Adrenal gland (tissue), 9 donors: ENCODE measurements at regions not wholly inside any gene's neighbourhood (a gene's known extent, or its start where the extent isn't known, plus 50 kb on each side); places are given as distances from the start of the nearest gene placed in this dataset.

Experiments
- DNase-seq, 7 donors: peaks; one replicate each; pipeline ENCODE4 v3.0.0-alpha.2; 2019 to 2020
- H3K27ac ChIP-seq, 5 donors: fragments of 200-600 bp; sonication (generic) in 4 of 5; 1 replicate in 3 of 5; 2 replicates in 2 of 5; pipeline versions ENCODE4 v1.5.1 to v1.8.0; 2016 to 2020; ENCODE audit warnings: mild to moderate bottlenecking in 1 of 5
- H3K27me3 ChIP-seq: fragments of 200-600 bp; 2 replicates; pipeline ENCODE4 v1.8.0; 2021
- H3K36me3 ChIP-seq, 2 donors: fragments of 200-600 bp; replicated peaks in 1 of 2; 1 replicate in 1 of 2; 2 replicates in 1 of 2; pipeline versions ENCODE4 v1.5.1 to v1.8.0; 2018 to 2022
- H3K4me1 ChIP-seq, 2 donors: fragments of 200-600 bp; replicated peaks in 1 of 2; 1 replicate in 1 of 2; 2 replicates in 1 of 2; pipeline versions ENCODE4 v1.5.1 to v1.8.0; 2018 to 2021
- H3K4me3 ChIP-seq, 4 donors: fragments of 200-600 bp; sonication (generic) in 3 of 4; one replicate each; pipeline ENCODE4 v1.5.1; 2016 to 2018
- H3K9me3 ChIP-seq, 3 donors: fragments of 200-600 bp; sonication (generic) in 1 of 3; replicated peaks in 1 of 3; 1 replicate in 2 of 3; 2 replicates in 1 of 3; pipeline versions ENCODE4 v1.5.1 to v1.8.0; 2016 to 2021
- CTCF ChIP-seq, 6 experiments: fragments of 450-650 bp in 4 of 6; fragments of 200-600 bp in 2 of 6; sonication (generic) in 1 of 6; IDR thresholded peaks; 1 replicate in 5 of 6; 2 replicates in 1 of 6; pipeline versions ENCODE4 v1.5.1 to v1.8.0; 2016 to 2021; ENCODE audit warnings: antibody characterized with exemption in 6 of 6, mild to moderate bottlenecking in 2 of 6, moderate library complexity in 1 of 6
- POLR2A ChIP-seq, 2 donors: fragments of 450-650 bp; IDR thresholded peaks; one replicate each; pipeline ENCODE4 v1.6.1; 2017; ENCODE audit warnings: antibody characterized with exemption in 2 of 2, mild to moderate bottlenecking in 2 of 2, moderate library complexity in 1 of 2
- WGBS, 4 donors: extraction: QIAGEN DNeasy Blood & Tissue Kit in 2 of 4; methylation state at CpG; one replicate each; pipeline versions ENCODE4 v1.1.5 to v1.1.7; 2013 to 2017; 5-methylcytosine and 5-hydroxymethylcytosine counted together
- intact Hi-C, 2 donors: fragments of 100-400 bp; cut with DNase I; formaldehyde crosslinking; loops; one replicate each; pipeline versions ENCODE4 v1.14.1 to v1.15.0; 2022 to 2023
- donor health status: healthy with polysubstance abuse.
- donor health status: Bipolar disorder and iron deficiency.
- donor health status: DM: yes; HTN: yes; CAD: no.
- donor health status: DM: no; HTN: no; CAD: no.
- donor health status: DM: no; HTN: no; CAD: no.

- H3K27ac ChIP-seq: no peak overlapping the region
- H3K36me3 ChIP-seq: no peaks in the 10 kb centered on the region
- H3K4me1 ChIP-seq: no peaks in the 10 kb centered on the region
- no peaks in the 10 kb centered on the region for H3K27me3 ChIP-seq
- DNase-seq: no peak
- 66 to 69% (median 67%) methylated on average over 3 of the region's 3 CpGs for WGBS, 4 donors
- no peak overlapping the region for H3K4me3 ChIP-seq
- no peaks in the 10 kb centered on the region for H3K9me3 ChIP-seq
- TF ChIP-seq POLR2A (IDR thresholded peaks at IDR 0.05) (no peak), CTCF (IDR thresholded peaks at IDR 0.05) (no peak)
- intact Hi-C loops: no loop called here
Observed at GRCh38 chr18:71456206-71456605, 1087.9 kb downstream of the CBLN2 start.

DNA sequence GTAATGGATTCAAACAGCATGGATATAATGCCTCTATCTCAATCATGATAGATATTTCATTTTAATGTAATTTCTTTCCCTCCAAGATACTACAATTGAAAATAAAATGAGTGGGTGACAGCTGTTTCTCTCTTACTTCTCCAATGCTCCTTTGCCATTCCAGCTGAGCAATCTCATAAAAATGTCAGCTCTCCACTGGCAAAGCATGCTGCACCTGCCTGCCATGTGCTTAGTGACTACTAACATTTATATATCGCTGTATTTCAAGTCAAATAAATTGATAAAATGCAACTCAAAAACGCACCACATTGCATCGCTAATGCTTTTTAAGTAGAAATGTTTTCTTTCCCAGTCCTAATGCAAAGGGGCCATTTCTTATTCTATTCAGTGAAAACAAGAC, 1093.9 kb downstream of the CBLN2 start:
- Histone ChIP-seq H3K9me3 (no peaks in the 10 kb centered on the region), H3K27me3 (no peaks in the 10 kb centered on the region), H3K36me3 (no peaks in the 10 kb centered on the region), H3K27ac (no peak overlapping the region), H3K4me3 (no peak overlapping the region), H3K4me1 (no peaks in the 10 kb centered on the region)
- intact Hi-C loops: no loop called here
- TF ChIP-seq CTCF (IDR thresholded peaks at IDR 0.05): no peak
- no peak for TF ChIP-seq POLR2A (IDR thresholded peaks at IDR 0.05)
- no peak for DNase-seq
- 76 to 83% (median 82%) methylated on average over 3 of the region's 3 CpGs for WGBS, 4 donors

DNA sequence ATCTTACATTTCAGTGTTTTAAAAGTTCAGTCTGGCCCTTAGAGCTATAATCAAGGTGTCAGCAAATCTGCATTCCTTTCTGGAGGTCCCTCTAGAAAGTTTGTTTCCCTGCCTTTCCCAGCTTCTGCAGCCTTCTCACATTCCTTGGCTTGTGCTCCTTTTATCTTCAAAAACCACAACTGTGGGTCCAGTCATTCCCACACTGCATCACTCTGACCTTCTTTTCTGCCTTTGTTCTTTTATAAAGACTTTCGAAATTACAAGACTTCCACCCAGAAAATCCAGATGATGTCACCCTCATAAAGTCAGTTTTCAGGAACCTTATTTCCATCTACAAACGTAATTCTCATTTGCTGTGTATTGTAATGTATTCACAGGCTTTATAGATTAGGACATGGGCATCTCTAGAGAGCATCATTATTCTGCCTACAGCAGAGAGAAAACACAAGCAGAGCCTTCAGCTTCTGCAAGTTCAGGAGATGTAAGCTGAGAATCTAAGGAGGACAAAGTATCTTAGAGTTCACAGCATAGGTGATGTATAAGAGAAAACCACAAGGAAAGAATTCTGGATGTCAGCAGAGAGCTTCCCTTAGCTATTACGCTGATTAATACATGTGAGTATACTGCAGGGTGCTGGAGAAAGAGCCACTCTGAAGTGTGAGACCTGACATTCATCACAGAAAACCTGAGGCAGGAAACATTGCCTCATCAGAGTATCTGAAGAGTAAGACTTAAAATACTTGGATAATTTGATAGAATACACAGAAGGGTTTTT, 1100.2 kb downstream of the CBLN2 start:
- H3K4me3 ChIP-seq: no peak overlapping the region
- DNase-seq: no peak
- H3K27me3 ChIP-seq: no peaks in the 10 kb centered on the region
- no peaks in the 10 kb centered on the region for H3K9me3 ChIP-seq
- 51 to 59% (median 56%) methylated on average over 3 of the region's 3 CpGs for WGBS, 4 donors
- H3K27ac ChIP-seq: no peak overlapping the region
- no peak for TF ChIP-seq CTCF (IDR thresholded peaks at IDR 0.05)
- no peak for TF ChIP-seq POLR2A (IDR thresholded peaks at IDR 0.05)
- no peaks in the 10 kb centered on the region for H3K36me3 ChIP-seq
- no peaks in the 10 kb centered on the region for H3K4me1 ChIP-seq
- intact Hi-C loops: no loop called here

DNA sequence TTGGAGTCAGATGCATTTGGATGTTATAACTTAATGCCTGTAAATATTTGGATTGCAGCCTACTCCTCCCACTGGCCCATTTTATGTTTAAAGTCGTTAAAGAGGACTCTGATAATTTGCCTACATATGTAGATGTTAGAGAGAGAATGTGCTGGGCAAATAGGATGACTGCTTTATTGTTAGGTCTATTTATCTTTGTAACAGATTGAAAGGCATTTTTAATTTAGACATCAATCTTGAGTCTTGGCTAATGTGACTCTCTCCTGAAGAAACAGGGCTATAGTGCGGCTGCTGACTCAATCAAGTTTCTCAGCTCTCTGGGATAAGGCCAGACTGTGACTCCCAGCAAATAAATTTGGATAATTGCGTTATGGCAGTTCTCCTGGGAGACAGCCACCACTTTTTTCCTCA, 1101.4 kb downstream of the CBLN2 start:
- Histone ChIP-seq H3K4me3 (no peak overlapping the region), H3K27ac (no peak overlapping the region), H3K4me1 (no peaks in the 10 kb centered on the region), H3K36me3 (no peaks in the 10 kb centered on the region), H3K27me3 (no peaks in the 10 kb centered on the region), H3K9me3 (no peaks in the 10 kb centered on the region)
- intact Hi-C loops: no loop called here
- WGBS, 4 donors: 39 to 54% (median 44%) methylated on average over 3 of the region's 3 CpGs
- DNase-seq: no peak
- TF ChIP-seq CTCF (IDR thresholded peaks at IDR 0.05): no peak
- no peak for TF ChIP-seq POLR2A (IDR thresholded peaks at IDR 0.05)
